ENCODE measurements at regions not wholly inside any gene's neighbourhood (a gene's known extent, or its start where the extent isn't known, plus 50 kb on each side); places are given as distances from the start of the nearest gene placed in this dataset.

DNA sequence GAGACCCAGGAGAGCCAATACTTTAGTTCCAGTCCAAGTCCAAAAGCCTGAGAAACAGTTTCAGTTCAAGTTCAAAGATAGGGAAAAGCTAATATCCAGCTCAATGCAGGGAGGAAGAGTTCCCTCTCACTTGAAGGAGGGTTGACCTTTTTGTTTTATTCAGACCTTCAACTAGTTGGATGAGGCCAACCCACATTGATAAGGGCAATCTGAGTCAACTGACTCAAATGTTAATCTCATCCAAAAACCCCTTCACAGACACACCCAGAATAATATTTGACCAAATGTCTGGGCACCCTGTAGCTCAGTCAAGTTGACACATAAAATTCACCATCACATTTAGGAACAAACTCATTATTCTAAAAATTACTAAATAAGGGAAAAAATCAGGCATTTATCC lies 246.8 kb downstream of the METTL4 start (continued):
- TF ChIP-seq, protein P1, sequence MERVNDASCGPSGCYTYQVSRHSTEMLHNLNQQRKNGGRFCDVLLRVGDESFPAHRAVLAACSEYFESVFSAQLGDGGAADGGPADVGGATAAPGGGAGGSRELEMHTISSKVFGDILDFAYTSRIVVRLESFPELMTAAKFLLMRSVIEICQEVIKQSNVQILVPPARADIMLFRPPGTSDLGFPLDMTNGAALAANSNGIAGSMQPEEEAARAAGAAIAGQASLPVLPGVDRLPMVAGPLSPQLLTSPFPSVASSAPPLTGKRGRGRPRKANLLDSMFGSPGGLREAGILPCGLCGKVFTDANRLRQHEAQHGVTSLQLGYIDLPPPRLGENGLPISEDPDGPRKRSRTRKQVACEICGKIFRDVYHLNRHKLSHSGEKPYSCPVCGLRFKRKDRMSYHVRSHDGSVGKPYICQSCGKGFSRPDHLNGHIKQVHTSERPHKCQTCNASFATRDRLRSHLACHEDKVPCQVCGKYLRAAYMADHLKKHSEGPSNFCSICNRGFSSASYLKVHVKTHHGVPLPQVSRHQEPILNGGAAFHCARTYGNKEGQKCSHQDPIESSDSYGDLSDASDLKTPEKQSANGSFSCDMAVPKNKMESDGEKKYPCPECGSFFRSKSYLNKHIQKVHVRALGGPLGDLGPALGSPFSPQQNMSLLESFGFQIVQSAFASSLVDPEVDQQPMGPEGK (CRISPR knock-in tag; IDR thresholded peaks at IDR 0.05; ENCODE audit: borderline replicate concordance), result no peak

DNA sequence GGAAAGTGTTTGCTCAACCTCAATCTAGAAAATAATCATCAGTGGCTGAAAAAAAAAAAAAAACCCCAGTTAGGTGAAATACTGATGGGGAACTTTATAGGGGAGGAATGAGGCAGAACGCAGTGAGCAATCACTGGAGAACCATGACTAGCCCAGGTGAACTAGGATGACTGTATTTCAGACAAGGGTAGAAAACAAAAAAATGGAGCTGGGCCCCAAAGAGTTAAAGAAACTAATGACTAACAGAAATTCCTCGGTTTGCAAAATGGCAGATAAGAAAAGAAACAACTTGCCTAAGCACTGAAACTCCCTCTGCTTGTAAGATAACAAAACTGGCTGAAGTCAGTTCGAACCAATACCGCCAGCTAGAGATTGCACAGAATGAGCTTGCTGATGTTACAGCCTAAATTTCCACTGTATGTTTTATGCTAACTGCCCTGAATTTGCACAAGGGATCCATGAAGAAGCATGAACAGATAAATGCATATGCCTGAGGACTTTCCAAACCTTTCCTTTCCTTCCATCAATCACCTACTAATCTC lies 245.9 kb downstream of the METTL4 start:
- TF ChIP-seq ZNF8 (CRISPR knock-in tag; IDR thresholded peaks at IDR 0.05) (no peak), ISL1 (CRISPR knock-in tag; IDR thresholded peaks at IDR 0.05) (no peak), PPARA (CRISPR knock-in tag; IDR thresholded peaks at IDR 0.05; ENCODE audit: borderline replicate concordance) (no peak), ARNTL (CRISPR knock-in tag; IDR thresholded peaks at IDR 0.05; ENCODE audit: borderline replicate concordance, low read depth) (no peak), ZC3H10 (CRISPR knock-in tag; IDR thresholded peaks at IDR 0.05) (no peak), CSDC2 (CRISPR knock-in tag; IDR thresholded peaks at IDR 0.05) (no peak), TCF4 (CRISPR knock-in tag; IDR thresholded peaks at IDR 0.05; ENCODE audit: borderline replicate concordance) (no peak), GLIS3 (CRISPR knock-in tag; IDR thresholded peaks at IDR 0.05) (no peak), SNAI2 (CRISPR knock-in tag; IDR thresholded peaks at IDR 0.05) (no peak), ZFP3 (CRISPR knock-in tag; IDR thresholded peaks at IDR 0.05) (no peak), OSR1 (CRISPR knock-in tag; IDR thresholded peaks at IDR 0.05) (no peak)
- TF ChIP-seq, protein P1 (CRISPR knock-in tag; IDR thresholded peaks at IDR 0.05; ENCODE audit: borderline replicate concordance), result no peak
- TF ChIP-seq, protein P2, sequence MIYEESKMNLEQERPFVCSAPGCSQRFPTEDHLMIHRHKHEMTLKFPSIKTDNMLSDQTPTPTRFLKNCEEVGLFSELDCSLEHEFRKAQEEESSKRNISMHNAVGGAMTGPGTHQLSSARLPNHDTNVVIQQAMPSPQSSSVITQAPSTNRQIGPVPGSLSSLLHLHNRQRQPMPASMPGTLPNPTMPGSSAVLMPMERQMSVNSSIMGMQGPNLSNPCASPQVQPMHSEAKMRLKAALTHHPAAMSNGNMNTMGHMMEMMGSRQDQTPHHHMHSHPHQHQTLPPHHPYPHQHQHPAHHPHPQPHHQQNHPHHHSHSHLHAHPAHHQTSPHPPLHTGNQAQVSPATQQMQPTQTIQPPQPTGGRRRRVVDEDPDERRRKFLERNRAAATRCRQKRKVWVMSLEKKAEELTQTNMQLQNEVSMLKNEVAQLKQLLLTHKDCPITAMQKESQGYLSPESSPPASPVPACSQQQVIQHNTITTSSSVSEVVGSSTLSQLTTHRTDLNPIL (CRISPR knock-in tag; IDR thresholded peaks at IDR 0.05; ENCODE audit: low read depth), result no peak
- TF ChIP-seq, protein P3, sequence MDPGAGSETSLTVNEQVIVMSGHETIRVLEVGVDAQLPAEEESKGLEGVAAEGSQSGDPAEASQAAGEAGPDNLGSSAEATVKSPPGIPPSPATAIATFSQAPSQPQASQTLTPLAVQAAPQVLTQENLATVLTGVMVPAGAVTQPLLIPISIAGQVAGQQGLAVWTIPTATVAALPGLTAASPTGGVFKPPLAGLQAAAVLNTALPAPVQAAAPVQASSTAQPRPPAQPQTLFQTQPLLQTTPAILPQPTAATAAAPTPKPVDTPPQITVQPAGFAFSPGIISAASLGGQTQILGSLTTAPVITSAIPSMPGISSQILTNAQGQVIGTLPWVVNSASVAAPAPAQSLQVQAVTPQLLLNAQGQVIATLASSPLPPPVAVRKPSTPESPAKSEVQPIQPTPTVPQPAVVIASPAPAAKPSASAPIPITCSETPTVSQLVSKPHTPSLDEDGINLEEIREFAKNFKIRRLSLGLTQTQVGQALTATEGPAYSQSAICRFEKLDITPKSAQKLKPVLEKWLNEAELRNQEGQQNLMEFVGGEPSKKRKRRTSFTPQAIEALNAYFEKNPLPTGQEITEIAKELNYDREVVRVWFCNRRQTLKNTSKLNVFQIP (CRISPR knock-in tag; IDR thresholded peaks at IDR 0.05; ENCODE audit: borderline replicate concordance, low read depth), result no peak
- TF ChIP-seq, protein P4, sequence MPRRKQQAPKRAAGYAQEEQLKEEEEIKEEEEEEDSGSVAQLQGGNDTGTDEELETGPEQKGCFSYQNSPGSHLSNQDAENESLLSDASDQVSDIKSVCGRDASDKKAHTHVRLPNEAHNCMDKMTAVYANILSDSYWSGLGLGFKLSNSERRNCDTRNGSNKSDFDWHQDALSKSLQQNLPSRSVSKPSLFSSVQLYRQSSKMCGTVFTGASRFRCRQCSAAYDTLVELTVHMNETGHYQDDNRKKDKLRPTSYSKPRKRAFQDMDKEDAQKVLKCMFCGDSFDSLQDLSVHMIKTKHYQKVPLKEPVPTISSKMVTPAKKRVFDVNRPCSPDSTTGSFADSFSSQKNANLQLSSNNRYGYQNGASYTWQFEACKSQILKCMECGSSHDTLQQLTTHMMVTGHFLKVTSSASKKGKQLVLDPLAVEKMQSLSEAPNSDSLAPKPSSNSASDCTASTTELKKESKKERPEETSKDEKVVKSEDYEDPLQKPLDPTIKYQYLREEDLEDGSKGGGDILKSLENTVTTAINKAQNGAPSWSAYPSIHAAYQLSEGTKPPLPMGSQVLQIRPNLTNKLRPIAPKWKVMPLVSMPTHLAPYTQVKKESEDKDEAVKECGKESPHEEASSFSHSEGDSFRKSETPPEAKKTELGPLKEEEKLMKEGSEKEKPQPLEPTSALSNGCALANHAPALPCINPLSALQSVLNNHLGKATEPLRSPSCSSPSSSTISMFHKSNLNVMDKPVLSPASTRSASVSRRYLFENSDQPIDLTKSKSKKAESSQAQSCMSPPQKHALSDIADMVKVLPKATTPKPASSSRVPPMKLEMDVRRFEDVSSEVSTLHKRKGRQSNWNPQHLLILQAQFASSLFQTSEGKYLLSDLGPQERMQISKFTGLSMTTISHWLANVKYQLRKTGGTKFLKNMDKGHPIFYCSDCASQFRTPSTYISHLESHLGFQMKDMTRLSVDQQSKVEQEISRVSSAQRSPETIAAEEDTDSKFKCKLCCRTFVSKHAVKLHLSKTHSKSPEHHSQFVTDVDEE (CRISPR knock-in tag; IDR thresholded peaks at IDR 0.05), result no peak
- TF ChIP-seq, protein P5, sequence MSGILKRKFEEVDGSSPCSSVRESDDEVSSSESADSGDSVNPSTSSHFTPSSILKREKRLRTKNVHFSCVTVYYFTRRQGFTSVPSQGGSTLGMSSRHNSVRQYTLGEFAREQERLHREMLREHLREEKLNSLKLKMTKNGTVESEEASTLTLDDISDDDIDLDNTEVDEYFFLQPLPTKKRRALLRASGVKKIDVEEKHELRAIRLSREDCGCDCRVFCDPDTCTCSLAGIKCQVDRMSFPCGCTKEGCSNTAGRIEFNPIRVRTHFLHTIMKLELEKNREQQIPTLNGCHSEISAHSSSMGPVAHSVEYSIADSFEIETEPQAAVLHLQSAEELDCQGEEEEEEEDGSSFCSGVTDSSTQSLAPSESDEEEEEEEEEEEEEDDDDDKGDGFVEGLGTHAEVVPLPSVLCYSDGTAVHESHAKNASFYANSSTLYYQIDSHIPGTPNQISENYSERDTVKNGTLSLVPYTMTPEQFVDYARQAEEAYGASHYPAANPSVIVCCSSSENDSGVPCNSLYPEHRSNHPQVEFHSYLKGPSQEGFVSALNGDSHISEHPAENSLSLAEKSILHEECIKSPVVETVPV (CRISPR knock-in tag; IDR thresholded peaks at IDR 0.05), result no peak
- no peak for ATAC-seq

DNA sequence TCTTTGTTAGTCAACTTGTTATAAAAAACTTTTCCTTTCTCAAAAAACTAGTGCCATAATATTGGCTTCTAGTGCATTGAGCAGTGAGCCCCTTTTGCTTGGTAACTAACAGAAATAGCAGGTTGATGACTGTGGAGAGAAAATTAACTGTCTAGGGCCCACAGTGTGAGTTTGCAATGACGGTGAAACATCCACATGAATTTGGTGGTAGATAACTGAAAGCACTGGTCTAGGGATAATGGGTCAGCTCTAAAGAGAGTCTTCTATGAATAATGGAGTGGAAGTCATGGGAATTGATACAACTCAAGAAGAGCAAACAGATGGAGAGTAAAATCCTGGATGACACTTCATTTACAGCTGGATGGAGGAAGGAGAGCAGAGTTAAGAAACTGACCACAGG lies 245.4 kb downstream of the METTL4 start:
- ATAC-seq, result no peak
- TF ChIP-seq CSDC2 (CRISPR knock-in tag; IDR thresholded peaks at IDR 0.05) (no peak), BACH2 (CRISPR knock-in tag; IDR thresholded peaks at IDR 0.05; ENCODE audit: borderline replicate concordance) (no peak), TCF4 (CRISPR knock-in tag; IDR thresholded peaks at IDR 0.05; ENCODE audit: borderline replicate concordance) (no peak), ARNTL (CRISPR knock-in tag; IDR thresholded peaks at IDR 0.05; ENCODE audit: borderline replicate concordance, low read depth) (no peak), ISL1 (CRISPR knock-in tag; IDR thresholded peaks at IDR 0.05) (no peak), ZNF70 (CRISPR knock-in tag; IDR thresholded peaks at IDR 0.05) (no peak), ZFP30 (CRISPR knock-in tag; IDR thresholded peaks at IDR 0.05) (no peak)
- TF ChIP-seq, protein P1 (CRISPR knock-in tag; IDR thresholded peaks at IDR 0.05; ENCODE audit: borderline replicate concordance), result no peak
- TF ChIP-seq, protein P4 (CRISPR knock-in tag; IDR thresholded peaks at IDR 0.05), result no peak
- TF ChIP-seq, protein P5 (CRISPR knock-in tag; IDR thresholded peaks at IDR 0.05), result no peak

Measured in SK-N-SH treated with all-trans-retinoic acid at 6 μM for 48 hours (cell line).